ENCODE measurements at regions not wholly inside any gene's neighbourhood (a gene's known extent, or its start where the extent isn't known, plus 50 kb on each side); places are given as distances from the start of the nearest gene placed in this dataset.

DNA sequence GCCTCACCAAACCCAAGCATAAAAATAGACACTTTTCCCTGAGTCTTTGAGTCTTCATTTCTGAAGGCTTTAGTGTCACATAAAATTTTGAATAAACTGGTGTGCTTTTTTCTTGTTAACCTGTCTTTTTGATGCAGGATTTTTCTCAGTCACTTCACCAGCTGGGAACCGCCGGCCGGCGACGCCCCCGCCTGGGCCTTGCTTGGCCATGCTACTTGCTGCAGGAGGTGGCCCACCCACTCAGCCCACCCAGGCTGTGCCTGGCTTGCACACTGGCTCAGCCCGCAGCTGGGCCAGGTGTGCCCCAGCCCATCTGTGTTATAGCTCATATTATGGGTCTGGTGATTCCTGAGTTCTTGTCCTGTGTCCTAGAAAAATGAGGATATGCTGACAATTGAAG, 247.4 kb upstream of the CACNA2D1 start:
- TF ChIP-seq, protein P1, sequence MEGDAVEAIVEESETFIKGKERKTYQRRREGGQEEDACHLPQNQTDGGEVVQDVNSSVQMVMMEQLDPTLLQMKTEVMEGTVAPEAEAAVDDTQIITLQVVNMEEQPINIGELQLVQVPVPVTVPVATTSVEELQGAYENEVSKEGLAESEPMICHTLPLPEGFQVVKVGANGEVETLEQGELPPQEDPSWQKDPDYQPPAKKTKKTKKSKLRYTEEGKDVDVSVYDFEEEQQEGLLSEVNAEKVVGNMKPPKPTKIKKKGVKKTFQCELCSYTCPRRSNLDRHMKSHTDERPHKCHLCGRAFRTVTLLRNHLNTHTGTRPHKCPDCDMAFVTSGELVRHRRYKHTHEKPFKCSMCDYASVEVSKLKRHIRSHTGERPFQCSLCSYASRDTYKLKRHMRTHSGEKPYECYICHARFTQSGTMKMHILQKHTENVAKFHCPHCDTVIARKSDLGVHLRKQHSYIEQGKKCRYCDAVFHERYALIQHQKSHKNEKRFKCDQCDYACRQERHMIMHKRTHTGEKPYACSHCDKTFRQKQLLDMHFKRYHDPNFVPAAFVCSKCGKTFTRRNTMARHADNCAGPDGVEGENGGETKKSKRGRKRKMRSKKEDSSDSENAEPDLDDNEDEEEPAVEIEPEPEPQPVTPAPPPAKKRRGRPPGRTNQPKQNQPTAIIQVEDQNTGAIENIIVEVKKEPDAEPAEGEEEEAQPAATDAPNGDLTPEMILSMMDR (IDR thresholded peaks at IDR 0.05; ENCODE audit: insufficient read depth, low read length, poor library complexity, severe bottlenecking), result no peak
- no peak for TF ChIP-seq EZH2phosphoT487 (conservative IDR thresholded peaks at IDR 0.05; ENCODE audit: low read length)
